ENCODE measurements at regions not wholly inside any gene's neighbourhood (a gene's known extent, or its start where the extent isn't known, plus 50 kb on each side); places are given as distances from the start of the nearest gene placed in this dataset.

DNA sequence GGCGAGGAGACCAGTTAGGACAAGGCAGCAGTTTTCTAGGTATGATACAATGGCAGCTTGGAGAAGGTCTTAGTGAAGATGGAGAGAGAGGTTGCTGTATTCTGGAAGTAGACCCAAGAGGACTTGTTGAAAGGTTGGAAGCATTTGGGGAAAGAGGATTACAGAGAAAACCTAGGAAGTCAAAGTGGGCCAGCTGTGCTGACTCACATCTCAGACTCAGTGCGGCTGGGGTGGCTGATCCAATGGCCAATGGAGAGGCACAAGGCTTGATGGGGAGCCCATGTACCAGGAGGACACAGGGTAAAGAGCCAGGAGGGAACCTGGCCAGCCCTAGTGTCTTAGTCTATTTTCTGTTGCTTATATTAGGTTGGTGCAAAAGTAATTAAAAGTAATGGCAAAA lies 194.5 kb upstream of the GALNT17 start:
- TF ChIP-seq EZH2 (IDR thresholded peaks at IDR 0.05) (no peak), POLR2AphosphoS5 (IDR thresholded peaks at IDR 0.05; ENCODE audit: borderline replicate concordance, low read depth, low read length) (no peak)

Measured in SK-N-MC (cell line).